Epithelial cell of esophagus (primary cell): ENCODE measurements at regions not wholly inside any gene's neighbourhood (a gene's known extent, or its start where the extent isn't known, plus 50 kb on each side); places are given as distances from the start of the nearest gene placed in this dataset.

Experiments used
- DNase-seq: peaks from one replicate; pipeline ENCODE4 v3.0.0; 2010; ENCODE audit warnings: low read depth
- H3K4me3 ChIP-seq: 2 replicates; pipeline ENCODE4 v1.5.1; 2011; ENCODE audit warnings: mild to moderate bottlenecking, low read length, control low read depth
- CTCF ChIP-seq: IDR thresholded peaks from 2 replicates; pipeline ENCODE4 v1.5.1; 2011; ENCODE audit warnings: low read depth, mild to moderate bottlenecking, low read length, control low read depth, inconsistent platforms; ENCODE audit not compliant: insufficient read depth; ENCODE audit errors: missing control alignments

GRCh38 chrX:25531096-25531495, 515.3 kb upstream of the ARX start:
- no peak overlapping the region for H3K4me3 ChIP-seq
- peak; percentile 16 for DNase-seq
- TF ChIP-seq CTCF = no peak

GRCh38 chrX:25534091-25534490, 518.3 kb upstream of the ARX start:
- no peak for TF ChIP-seq CTCF
- H3K4me3 ChIP-seq = no peak overlapping the region
- no peak for DNase-seq

GRCh38 chrX:25536307-25536970, 520.7 kb upstream of the ARX start:
- no peak overlapping the region for H3K4me3 ChIP-seq
- no peak for TF ChIP-seq CTCF
- DNase-seq = no peak

- TF ChIP-seq CTCF = no peak
- no peak for DNase-seq
- no peak overlapping the region for H3K4me3 ChIP-seq
Observed at GRCh38 chrX:25537699-25538098, 521.9 kb upstream of the ARX start.

- DNase-seq = no peak
- no peak for TF ChIP-seq CTCF
- no peak overlapping the region for H3K4me3 ChIP-seq
Observed at GRCh38 chrX:25544641-25545040, 528.9 kb upstream of the ARX start.

GRCh38 chrX:25548811-25549210, 533.0 kb upstream of the ARX start:
- H3K4me3 ChIP-seq = no peak overlapping the region
- TF ChIP-seq CTCF = no peak
- peak; percentile 1 for DNase-seq

- DNase-seq = no peak
- TF ChIP-seq CTCF = no peak
Observed at GRCh38 chrX:25555521-25555920, 539.8 kb upstream of the ARX start.

More at GRCh38 chrX:25555521-25555920, 539.8 kb upstream of the ARX start:
- no peak overlapping the region for H3K4me3 ChIP-seq
